ENCODE measurements at regions not wholly inside any gene's neighbourhood (a gene's known extent, or its start where the extent isn't known, plus 50 kb on each side); places are given as distances from the start of the nearest gene placed in this dataset.

DNA sequence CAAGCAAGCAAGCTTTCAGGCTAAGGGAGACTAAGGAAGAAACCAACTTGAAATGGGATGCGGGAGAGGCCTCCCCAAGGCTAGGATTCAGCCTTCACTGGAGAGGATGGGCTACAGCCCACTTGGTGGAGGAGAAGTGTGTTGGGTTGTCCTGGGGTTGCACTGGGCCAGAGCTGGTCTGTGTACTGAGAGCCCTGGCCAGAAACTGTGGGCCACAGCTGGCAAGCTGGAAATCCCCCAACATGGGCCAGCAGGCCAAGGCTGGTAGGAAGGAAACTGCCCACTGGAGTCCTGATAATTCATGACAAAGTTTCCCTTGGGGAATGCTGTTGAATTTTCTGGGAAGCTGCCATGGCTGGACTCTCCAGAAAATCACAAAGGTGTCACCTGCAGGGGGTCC is 188.0 kb upstream of the S100G start:
- CTCF ChIA-PET, result no interaction called here
- Mint-ChIP-seq H3K4me3 (no peak overlapping the region), H3K9me3 (no peaks in the 10 kb centered on the region), H3K36me3 (no peaks in the 10 kb centered on the region), H3K4me1 (ENCODE audit: low read depth) (no peaks in the 10 kb centered on the region), H3K27ac (no peak overlapping the region), H3K27me3 (no peaks in the 10 kb centered on the region)
- POLR2A ChIA-PET, result no interaction called here
- intact Hi-C loops (cut with micrococcal nuclease), result no loop called here
- no peak for DNase-seq

DNA sequence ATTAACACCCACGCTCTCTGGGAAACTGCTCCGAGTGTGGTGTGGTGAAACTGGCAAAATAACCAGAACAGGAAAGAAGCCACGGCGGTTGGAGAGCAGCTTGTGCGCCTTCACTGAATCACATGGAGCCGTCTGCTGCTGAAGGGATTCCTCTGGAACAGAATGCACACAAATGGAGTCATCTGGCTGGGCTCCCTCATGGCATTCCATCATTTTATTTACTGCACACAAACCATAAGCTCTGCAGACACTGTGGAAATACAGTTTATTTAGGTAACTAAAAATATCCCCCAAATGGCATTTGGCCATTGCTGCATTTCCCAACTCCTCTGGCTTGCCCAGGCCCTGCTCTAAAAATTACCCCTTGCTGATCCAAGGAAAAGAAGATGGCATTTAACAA is 187.0 kb upstream of the S100G start:
- no peaks in the 10 kb centered on the region for H3K36me3 Mint-ChIP-seq
- H3K27me3 Mint-ChIP-seq, result no peaks in the 10 kb centered on the region
- intact Hi-C loops (cut with micrococcal nuclease), result no loop called here
- ChIA-PET POLR2A (no interaction called here), CTCF (no interaction called here)
- no peak overlapping the region for H3K27ac Mint-ChIP-seq
- H3K4me3 Mint-ChIP-seq, result no peak overlapping the region
- H3K4me1 Mint-ChIP-seq (ENCODE audit: low read depth), result no peaks in the 10 kb centered on the region
- no peaks in the 10 kb centered on the region for H3K9me3 Mint-ChIP-seq
- no peak for DNase-seq

DNA sequence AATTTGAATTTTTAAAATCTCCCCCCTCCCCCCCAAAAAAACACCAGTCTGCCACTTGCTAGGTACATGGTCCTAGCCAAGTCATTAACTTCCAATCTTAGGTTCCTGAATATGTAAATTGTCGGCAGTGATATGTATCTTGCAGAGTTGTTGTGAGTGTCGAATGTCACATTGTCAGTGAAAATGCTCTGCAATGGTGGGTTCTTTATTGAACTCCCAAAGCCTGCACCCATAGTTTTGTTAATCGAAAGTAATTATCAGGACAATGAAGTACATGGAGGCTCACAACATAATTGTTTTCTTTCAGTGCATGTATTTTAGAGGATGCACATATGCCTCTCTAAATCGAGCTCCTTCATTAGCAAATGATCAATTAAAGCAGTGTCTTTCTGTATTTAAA is 185.6 kb upstream of the S100G start:
- Mint-ChIP-seq H3K27me3 (no peaks in the 10 kb centered on the region), H3K9me3 (no peaks in the 10 kb centered on the region), H3K36me3 (no peaks in the 10 kb centered on the region), H3K4me1 (ENCODE audit: low read depth) (no peaks in the 10 kb centered on the region), H3K4me3 (no peak overlapping the region), H3K27ac (no peak overlapping the region)
- ChIA-PET POLR2A (no interaction called here), CTCF (no interaction called here)
- DNase-seq, result no peak
- intact Hi-C loops (cut with micrococcal nuclease), result no loop called here

DNA sequence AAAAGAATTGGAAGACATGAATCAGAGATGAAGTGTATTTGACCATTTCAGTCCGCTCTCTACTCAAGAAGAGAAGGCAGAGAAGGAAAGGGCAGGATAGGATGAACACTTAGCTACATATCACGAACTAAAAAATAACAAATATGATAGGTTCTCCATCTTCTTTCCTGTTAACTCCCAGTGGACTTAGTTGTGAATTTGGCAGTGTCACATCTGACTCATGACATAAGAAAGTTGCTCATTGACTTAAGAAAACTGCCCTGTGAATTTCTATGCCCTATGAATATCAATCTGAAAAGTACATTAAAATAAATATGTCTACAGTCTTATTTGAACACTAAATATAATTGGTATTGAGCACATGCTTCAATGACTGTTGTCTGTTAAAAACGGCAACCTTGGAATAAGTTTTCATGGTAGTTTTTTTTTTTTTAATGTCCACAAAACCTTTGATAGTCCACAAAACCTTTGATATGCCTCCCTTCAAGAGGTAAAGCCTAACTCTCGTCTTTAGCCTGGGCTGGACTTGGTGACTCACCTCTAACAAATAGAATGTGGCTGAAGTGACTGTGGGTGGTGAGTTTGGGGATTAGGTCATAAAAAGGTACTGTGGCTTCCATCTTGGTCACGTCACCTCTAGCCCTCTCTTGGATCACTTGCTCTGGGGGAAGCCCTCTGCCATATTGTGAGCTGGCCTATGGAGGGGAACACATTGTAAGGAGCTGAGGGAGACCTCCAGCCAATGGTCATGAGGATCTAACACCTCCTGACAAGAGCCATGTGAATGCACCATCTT is 184.7 kb upstream of the S100G start:
- no peak for DNase-seq
- no peak overlapping the region for H3K27ac Mint-ChIP-seq
- CTCF ChIA-PET, result no interaction called here
- POLR2A ChIA-PET, result no interaction called here
- H3K4me1 Mint-ChIP-seq (ENCODE audit: low read depth), result no peaks in the 10 kb centered on the region
- H3K36me3 Mint-ChIP-seq, result no peaks in the 10 kb centered on the region
- intact Hi-C loops (cut with micrococcal nuclease), result no loop called here
- no peaks in the 10 kb centered on the region for H3K27me3 Mint-ChIP-seq
- no peak overlapping the region for H3K4me3 Mint-ChIP-seq
- no peaks in the 10 kb centered on the region for H3K9me3 Mint-ChIP-seq

- H3K4me1 Mint-ChIP-seq (ENCODE audit: low read depth), result peaks cover 4% of the 10 kb centered on the region
- intact Hi-C loops (cut with micrococcal nuclease), result no loop called here
- POLR2A ChIA-PET, result no interaction called here
- H3K27ac Mint-ChIP-seq, result no peak overlapping the region
- CTCF ChIA-PET, result interaction anchor here (0.5 kb wide), 1 partner anchor 23 kb away, joined by 3 read pairs; no protein-coding TSS in a partner anchor
- no peak for DNase-seq
- no peaks in the 10 kb centered on the region for H3K27me3 Mint-ChIP-seq
- H3K9me3 Mint-ChIP-seq, result no peaks in the 10 kb centered on the region
- H3K36me3 Mint-ChIP-seq, result no peaks in the 10 kb centered on the region
- H3K4me3 Mint-ChIP-seq, result no peak overlapping the region
Observed at GRCh38 chrX:16466640-16467432, 183.1 kb upstream of the S100G start.

- intact Hi-C loops (cut with micrococcal nuclease), result no loop called here
- CTCF ChIA-PET, result no interaction called here
Observed at GRCh38 chrX:16469870-16470269, 180.1 kb upstream of the S100G start.

GRCh38 chrX:16472345-16472744 is 177.6 kb upstream of the S100G start:
- H3K4me3 Mint-ChIP-seq, result no peak overlapping the region
- ChIA-PET CTCF (no interaction called here), POLR2A (no interaction called here)
- no peaks in the 10 kb centered on the region for H3K9me3 Mint-ChIP-seq
- intact Hi-C loops (cut with micrococcal nuclease), result no loop called here
- H3K27ac Mint-ChIP-seq, result peak overlapping the region; percentile 72
- H3K27me3 Mint-ChIP-seq, result no peaks in the 10 kb centered on the region
- peaks cover 12% of the 10 kb centered on the region for H3K4me1 Mint-ChIP-seq (ENCODE audit: low read depth)
- no peak for DNase-seq
- no peaks in the 10 kb centered on the region for H3K36me3 Mint-ChIP-seq

More at GRCh38 chrX:16469870-16470269, 180.1 kb upstream of the S100G start:
- H3K9me3 Mint-ChIP-seq, result no peaks in the 10 kb centered on the region
- POLR2A ChIA-PET, result no interaction called here
- peaks cover 12% of the 10 kb centered on the region for H3K4me1 Mint-ChIP-seq (ENCODE audit: low read depth)
- no peak overlapping the region for H3K27ac Mint-ChIP-seq
- no peaks in the 10 kb centered on the region for H3K27me3 Mint-ChIP-seq
- no peaks in the 10 kb centered on the region for H3K36me3 Mint-ChIP-seq
- DNase-seq, result no peak
- no peak overlapping the region for H3K4me3 Mint-ChIP-seq

- no peak overlapping the region for H3K27ac Mint-ChIP-seq
- no peak for DNase-seq
- peaks cover 20% of the 10 kb centered on the region for H3K4me1 Mint-ChIP-seq (ENCODE audit: low read depth)
- POLR2A ChIA-PET, result no interaction called here
- H3K36me3 Mint-ChIP-seq, result no peaks in the 10 kb centered on the region
- H3K27me3 Mint-ChIP-seq, result no peaks in the 10 kb centered on the region
- intact Hi-C loops (cut with micrococcal nuclease), result no loop called here
- no peak overlapping the region for H3K4me3 Mint-ChIP-seq
- no peaks in the 10 kb centered on the region for H3K9me3 Mint-ChIP-seq
- CTCF ChIA-PET, result no interaction called here
Observed at GRCh38 chrX:16474511-16474910, 175.4 kb upstream of the S100G start.

DNA sequence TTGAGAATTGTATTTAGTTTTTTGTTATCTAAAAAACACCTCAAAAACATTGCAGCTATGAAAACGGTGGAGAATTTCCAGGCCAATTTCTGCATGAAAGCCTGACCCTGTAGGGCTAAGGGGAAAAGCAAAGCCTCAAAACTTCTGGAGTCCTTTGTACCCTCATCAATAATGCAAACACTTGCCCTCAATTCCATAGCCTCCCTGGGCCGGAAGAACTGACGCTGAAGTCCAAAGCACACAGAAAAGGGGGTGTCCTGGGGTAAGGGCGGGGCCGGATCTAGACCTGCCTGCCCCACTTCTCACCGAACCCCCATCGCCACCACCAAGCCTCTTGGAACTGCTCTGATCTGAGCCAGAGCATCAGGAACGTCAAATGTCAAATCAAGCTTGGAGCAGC is 173.9 kb upstream of the S100G start:
- intact Hi-C loops (cut with micrococcal nuclease), result no loop called here
- no peak overlapping the region for H3K27ac Mint-ChIP-seq
- CTCF ChIA-PET, result interaction anchor here (0.7 kb wide), 1 partner anchor 628 kb away, joined by 3 read pairs; no protein-coding TSS in a partner anchor

DNA sequence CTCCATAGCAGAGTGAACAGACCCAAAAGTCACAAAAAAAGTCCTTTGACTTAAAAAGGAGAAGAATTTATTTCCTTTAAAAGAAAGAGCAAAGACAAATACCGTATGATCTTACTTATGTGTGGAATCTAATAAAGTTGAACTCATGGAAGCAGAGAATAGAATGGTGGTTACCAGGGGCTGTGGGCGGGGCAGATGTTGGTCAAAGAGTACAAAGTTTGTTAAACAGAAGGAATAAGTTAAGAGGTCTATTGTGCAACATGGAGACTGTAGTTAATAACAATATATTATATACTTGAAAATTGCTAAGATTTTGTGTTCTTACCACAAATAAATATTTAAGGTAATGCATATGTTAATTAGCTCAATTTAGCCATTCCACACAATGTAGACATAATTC is 173.3 kb upstream of the S100G start:
- H3K36me3 Mint-ChIP-seq, result no peaks in the 10 kb centered on the region

More for the DNA sequence above, 173.9 kb upstream of the S100G start:
- Mint-ChIP-seq H3K4me3 (no peak overlapping the region), H3K36me3 (no peaks in the 10 kb centered on the region), H3K9me3 (no peaks in the 10 kb centered on the region), H3K27me3 (no peaks in the 10 kb centered on the region), H3K4me1 (ENCODE audit: low read depth) (peaks cover 24% of the 10 kb centered on the region)
- POLR2A ChIA-PET, result no interaction called here
- DNase-seq, result no peak

GRCh38 chrX:16479206-16479869 is 170.6 kb upstream of the S100G start:
- Mint-ChIP-seq H3K9me3 (no peaks in the 10 kb centered on the region), H3K27me3 (no peaks in the 10 kb centered on the region), H3K4me1 (ENCODE audit: low read depth) (peaks cover 22% of the 10 kb centered on the region), H3K4me3 (no peak overlapping the region), H3K27ac (peak overlapping the region; percentile 45), H3K36me3 (no peaks in the 10 kb centered on the region)
- ChIA-PET POLR2A (no interaction called here), CTCF (no interaction called here)
- DNase-seq, result peak; percentile 16
- intact Hi-C loops (cut with micrococcal nuclease), result no loop called here

More for the DNA sequence above, 173.3 kb upstream of the S100G start:
- POLR2A ChIA-PET, result no interaction called here
- Mint-ChIP-seq H3K4me1 (ENCODE audit: low read depth) (peaks cover 21% of the 10 kb centered on the region), H3K27ac (no peak overlapping the region), H3K4me3 (no peak overlapping the region), H3K27me3 (no peaks in the 10 kb centered on the region), H3K9me3 (no peaks in the 10 kb centered on the region)
- DNase-seq, result no peak
- CTCF ChIA-PET, result no interaction called here
- intact Hi-C loops (cut with micrococcal nuclease), result no loop called here

DNA sequence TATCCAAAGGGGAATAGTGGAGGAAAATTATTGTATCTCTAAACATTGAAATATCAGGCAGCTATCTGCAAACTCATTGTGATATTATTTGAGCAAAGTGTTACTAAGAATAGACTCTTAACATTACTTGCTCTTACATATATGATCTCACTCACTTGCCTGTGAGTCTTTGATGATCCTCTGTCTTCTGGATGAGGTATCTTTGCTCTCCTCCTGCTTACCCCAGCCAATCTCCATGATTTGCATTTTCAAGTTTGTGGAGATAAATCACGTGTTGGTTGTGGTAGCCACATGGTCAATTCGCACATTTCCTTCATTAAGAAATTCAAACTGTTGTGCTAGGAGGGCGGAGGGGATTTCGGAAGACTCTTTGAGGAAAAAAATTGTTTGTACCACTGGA is 169.9 kb upstream of the S100G start:
- intact Hi-C loops (cut with micrococcal nuclease), result no loop called here
- CTCF ChIA-PET, result interaction anchor here (1.0 kb wide), 1 partner anchor 35 kb away, joined by 3 read pairs; no protein-coding TSS in a partner anchor
- Mint-ChIP-seq H3K27me3 (no peaks in the 10 kb centered on the region), H3K9me3 (no peaks in the 10 kb centered on the region), H3K36me3 (no peaks in the 10 kb centered on the region), H3K27ac (no peak overlapping the region), H3K4me1 (ENCODE audit: low read depth) (peaks cover 28% of the 10 kb centered on the region), H3K4me3 (no peak overlapping the region)
- POLR2A ChIA-PET, result no interaction called here
- no peak for DNase-seq
